Osteocyte (in vitro differentiated cells): ENCODE measurements at regions not wholly inside any gene's neighbourhood (a gene's known extent, or its start where the extent isn't known, plus 50 kb on each side); places are given as distances from the start of the nearest gene placed in this dataset.

Source experiments
- DNase-seq: peaks from one replicate; pipeline ENCODE4 v3.0.0; 2021; ENCODE audit warnings: mixed read lengths; ENCODE audit not compliant: unreplicated experiment; ENCODE audit errors: extremely low spot score
- H3K27ac Mint-ChIP-seq: one replicate; pipeline ENCODE4 v1.8.0; 2021; ENCODE audit warnings: mild to moderate bottlenecking, mixed read lengths; ENCODE audit not compliant: unreplicated experiment
- H3K27me3 Mint-ChIP-seq: one replicate; pipeline ENCODE4 v1.8.0; 2021; ENCODE audit warnings: mixed read lengths; ENCODE audit not compliant: unreplicated experiment
- H3K36me3 Mint-ChIP-seq: one replicate; pipeline ENCODE4 v1.8.0; 2021; ENCODE audit warnings: mixed read lengths; ENCODE audit not compliant: unreplicated experiment
- H3K4me1 Mint-ChIP-seq: one replicate; pipeline ENCODE4 v1.8.0; 2021; ENCODE audit warnings: mixed read lengths; ENCODE audit not compliant: unreplicated experiment
- H3K4me3 Mint-ChIP-seq: one replicate; pipeline ENCODE4 v1.8.0; 2021; ENCODE audit warnings: mild to moderate bottlenecking, moderate library complexity, mixed read lengths; ENCODE audit not compliant: unreplicated experiment
- H3K9me3 Mint-ChIP-seq: one replicate; pipeline ENCODE4 v1.8.0; 2021; ENCODE audit warnings: mixed read lengths; ENCODE audit not compliant: unreplicated experiment
- CTCF ChIP-seq: fragments of 200-600 bp; sonication (generic); IDR thresholded peaks from 2 replicates; pipeline ENCODE4 v1.5.0; 2021; ENCODE audit warnings: antibody characterized with exemption, mild to moderate bottlenecking, moderate library complexity

GRCh38 chr19:28836421-28836820, 376.5 kb downstream of the UQCRFS1 start:
- Mint-ChIP-seq H3K27me3 (peaks cover 3% of the 10 kb centered on the region), H3K4me1 (no peaks in the 10 kb centered on the region), H3K9me3 (no peaks in the 10 kb centered on the region), H3K27ac (no peak overlapping the region), H3K4me3 (no peak overlapping the region), H3K36me3 (no peaks in the 10 kb centered on the region)
- DNase-seq, result no peak
- TF ChIP-seq CTCF, result no peak

GRCh38 chr19:28834996-28835395, 378.0 kb downstream of the UQCRFS1 start:
- Mint-ChIP-seq H3K4me3 (no peak overlapping the region), H3K27me3 (peaks cover 3% of the 10 kb centered on the region), H3K4me1 (no peaks in the 10 kb centered on the region), H3K9me3 (no peaks in the 10 kb centered on the region), H3K36me3 (no peaks in the 10 kb centered on the region), H3K27ac (no peak overlapping the region)
- TF ChIP-seq CTCF, result no peak
- no peak for DNase-seq

- H3K4me1 Mint-ChIP-seq, result no peaks in the 10 kb centered on the region
- no peak for DNase-seq
- no peaks in the 10 kb centered on the region for H3K36me3 Mint-ChIP-seq
- no peak overlapping the region for H3K4me3 Mint-ChIP-seq
- no peaks in the 10 kb centered on the region for H3K27me3 Mint-ChIP-seq
- no peak overlapping the region for H3K27ac Mint-ChIP-seq
- H3K9me3 Mint-ChIP-seq, result no peaks in the 10 kb centered on the region
- TF ChIP-seq CTCF, result no peak
These were observed 381.5 kb downstream of the UQCRFS1 start for GRCh38 chr19:28831462-28831861.

- no peak overlapping the region for H3K27ac Mint-ChIP-seq
- no peaks in the 10 kb centered on the region for H3K4me1 Mint-ChIP-seq
- no peak overlapping the region for H3K4me3 Mint-ChIP-seq
These were observed 383.2 kb downstream of the UQCRFS1 start for GRCh38 chr19:28829762-28830161.

GRCh38 chr19:28829359-28829758, 383.6 kb downstream of the UQCRFS1 start:
- H3K9me3 Mint-ChIP-seq, result no peaks in the 10 kb centered on the region
- H3K36me3 Mint-ChIP-seq, result no peaks in the 10 kb centered on the region
- DNase-seq, result peak; percentile 38
- no peaks in the 10 kb centered on the region for H3K27me3 Mint-ChIP-seq
- H3K4me3 Mint-ChIP-seq, result no peak overlapping the region
- H3K4me1 Mint-ChIP-seq, result no peaks in the 10 kb centered on the region
- H3K27ac Mint-ChIP-seq, result no peak overlapping the region
- TF ChIP-seq CTCF, result no peak

More at GRCh38 chr19:28829762-28830161, 383.2 kb downstream of the UQCRFS1 start:
- no peaks in the 10 kb centered on the region for H3K36me3 Mint-ChIP-seq
- no peaks in the 10 kb centered on the region for H3K27me3 Mint-ChIP-seq
- H3K9me3 Mint-ChIP-seq, result no peaks in the 10 kb centered on the region
- TF ChIP-seq CTCF, result no peak
- DNase-seq, result no peak
